Activated CD4-positive, alpha-beta T cell treated with anti-CD3 and anti-CD28 coated beads, Interleukin-10, Interleukin-2, amounts not matched to agents 100 ng/mL and 50 ng/mL, durations not matched to agents 16 hours and 8 hours (primary cell): ENCODE measurements at regions not wholly inside any gene's neighbourhood (a gene's known extent, or its start where the extent isn't known, plus 50 kb on each side); places are given as distances from the start of the nearest gene placed in this dataset.
"Not testable (repeated sequence)": the region's sequence is repeated elsewhere in the genome, so short reads cannot be mapped to it uniquely, and the experiment has no call there.

Experiments
- DNase-seq: peaks from one replicate; pipeline ENCODE4 v3.0.0-alpha.2; 2020

DNA sequence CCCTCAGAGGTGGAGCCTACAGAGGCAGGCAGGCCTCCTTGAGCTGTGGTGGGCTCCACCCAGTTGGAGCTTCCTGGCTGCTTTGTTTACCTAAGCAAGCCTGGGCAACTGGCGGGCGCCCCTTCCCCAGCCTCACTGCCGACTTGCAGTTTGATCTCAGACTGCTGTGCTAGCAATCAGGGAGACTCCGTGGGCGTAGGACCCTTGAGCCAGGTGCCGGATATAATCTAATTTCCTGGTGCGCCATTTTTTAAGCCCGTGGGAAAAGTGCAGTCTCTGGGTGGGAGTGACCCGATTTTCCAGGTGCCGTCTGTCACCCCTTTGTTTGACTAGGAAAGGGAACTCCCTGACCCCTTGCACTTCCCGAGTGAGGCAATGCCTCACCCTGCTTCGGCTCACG, 769.1 kb upstream of the SEMA6A start:
- DNase-seq: not testable (repeated sequence)

DNA sequence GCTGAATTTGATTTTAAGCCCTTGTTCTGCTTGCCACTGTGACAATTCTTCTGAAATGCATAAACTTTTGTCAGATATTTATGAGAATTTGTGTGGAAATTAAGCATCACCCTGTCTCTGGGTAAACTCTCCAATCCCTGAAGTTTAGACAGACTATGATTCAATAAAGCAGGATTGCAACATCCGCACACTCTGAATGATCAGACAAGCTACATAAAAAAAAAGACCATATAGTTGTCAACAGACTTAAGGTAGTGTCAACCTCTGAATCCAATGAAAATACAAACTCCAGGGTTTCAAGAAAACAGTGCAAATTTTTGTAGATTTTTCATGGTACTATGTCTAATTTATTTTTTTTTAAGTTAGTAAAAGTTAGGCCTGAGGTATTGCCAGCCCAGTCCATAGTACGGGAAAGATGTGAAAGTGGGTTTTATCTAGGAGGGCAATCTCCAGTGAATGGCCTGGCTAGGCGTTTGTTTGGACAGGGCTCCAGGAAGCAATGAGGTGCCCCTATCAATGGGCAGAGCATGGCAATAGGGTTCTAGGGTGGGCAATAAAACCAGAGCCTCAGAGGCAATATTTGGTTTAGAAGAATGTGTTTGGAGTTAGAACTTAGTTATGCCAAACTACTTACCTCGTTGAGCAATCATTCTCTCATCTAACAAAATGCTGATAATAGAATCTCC, 762.6 kb upstream of the SEMA6A start:
- no peak for DNase-seq

DNA sequence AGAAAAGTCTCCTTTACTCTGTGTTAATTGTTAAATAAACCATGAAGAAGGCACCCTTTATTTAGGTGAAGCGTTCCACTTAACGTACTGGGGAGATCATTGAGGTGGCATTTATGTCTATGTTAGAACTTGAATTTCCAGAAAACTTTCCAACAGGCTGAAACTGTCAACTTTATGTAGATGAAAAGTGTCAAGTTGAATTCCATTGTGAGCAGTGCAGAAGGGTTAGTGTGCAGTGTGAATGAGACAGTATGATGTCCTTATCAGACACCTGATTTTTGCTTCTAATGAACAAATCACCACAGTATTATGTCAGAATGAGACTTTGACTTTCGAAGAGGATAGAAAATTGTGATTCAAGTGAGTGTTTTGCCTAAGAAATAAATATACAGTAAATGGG, 761.6 kb upstream of the SEMA6A start:
- DNase-seq: no peak

DNA sequence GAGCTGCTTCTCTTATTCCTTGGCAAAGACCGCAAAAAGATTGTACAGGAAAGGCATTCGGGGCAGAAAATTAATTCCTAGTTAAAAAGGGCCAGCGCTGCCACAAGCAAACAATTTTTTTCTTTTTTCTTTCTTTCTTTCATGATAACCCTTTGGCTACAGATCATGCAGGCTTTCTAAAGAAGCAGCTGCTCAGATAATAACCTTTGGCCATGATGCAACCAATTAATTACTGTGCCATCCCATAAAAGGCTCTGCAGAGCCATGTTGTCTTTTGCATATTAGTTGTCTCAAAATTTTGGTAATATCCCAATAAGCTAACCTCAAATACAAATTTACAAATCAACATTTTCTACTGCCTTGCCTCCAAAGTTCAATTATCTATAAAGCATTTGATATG, 758.4 kb upstream of the SEMA6A start:
- no peak for DNase-seq

DNA sequence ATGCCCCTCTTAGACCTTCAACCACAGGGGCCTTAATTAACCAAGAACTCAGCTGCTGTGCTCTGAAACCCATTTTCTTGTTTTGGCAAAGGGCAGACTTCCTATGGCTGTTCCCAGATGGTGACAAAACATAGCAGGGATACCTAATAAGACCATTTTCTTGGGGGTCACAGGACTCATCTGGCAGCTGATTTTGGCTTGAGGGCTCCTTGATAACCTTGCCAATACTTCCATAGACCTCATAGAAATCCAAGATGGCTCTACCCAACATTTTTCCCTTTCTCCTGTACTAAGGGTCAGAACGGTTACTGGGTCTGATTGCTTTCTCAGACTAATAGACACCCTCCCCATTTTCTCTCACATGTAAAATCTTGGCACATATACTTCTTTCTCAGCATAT, 757.7 kb upstream of the SEMA6A start:
- no peak for DNase-seq

DNA sequence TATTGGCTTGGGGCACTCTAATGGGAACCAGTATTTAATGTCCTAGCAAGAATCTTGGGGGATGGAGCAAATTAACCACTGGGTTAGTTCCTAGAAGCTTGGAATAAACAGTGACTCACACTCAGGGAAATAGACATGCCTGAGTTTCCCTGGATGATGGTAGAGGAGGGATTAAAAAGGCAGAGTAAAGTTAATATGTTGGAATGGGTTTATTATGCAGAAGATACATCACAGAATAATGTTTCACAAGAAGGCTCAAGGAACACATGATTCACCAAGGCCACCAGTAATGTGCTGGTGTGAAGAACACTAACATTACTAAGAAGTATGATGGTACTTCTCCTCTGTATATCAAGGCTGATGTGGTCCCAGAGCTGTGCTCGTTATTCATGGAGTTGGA, 752.9 kb upstream of the SEMA6A start:
- DNase-seq: no peak

DNA sequence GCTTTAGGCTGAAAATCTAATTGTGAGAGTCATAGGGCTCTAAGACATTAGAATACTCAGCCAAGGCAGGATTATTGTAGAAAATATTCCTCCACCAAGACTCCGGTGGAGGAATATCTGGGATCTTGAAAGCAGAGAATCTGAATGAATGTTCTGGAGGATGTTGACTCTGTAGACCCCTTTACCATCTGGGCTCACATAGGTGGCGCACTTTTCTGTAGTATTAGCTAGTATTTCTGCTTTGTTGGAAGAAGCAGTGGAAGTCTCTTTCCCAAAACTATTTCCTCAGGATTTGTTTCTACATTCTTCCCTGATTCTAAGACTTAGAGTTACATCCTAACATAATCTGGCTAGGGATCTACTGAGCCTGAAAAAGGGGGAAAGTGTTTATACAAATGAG, 752.4 kb upstream of the SEMA6A start:
- no peak for DNase-seq

DNA sequence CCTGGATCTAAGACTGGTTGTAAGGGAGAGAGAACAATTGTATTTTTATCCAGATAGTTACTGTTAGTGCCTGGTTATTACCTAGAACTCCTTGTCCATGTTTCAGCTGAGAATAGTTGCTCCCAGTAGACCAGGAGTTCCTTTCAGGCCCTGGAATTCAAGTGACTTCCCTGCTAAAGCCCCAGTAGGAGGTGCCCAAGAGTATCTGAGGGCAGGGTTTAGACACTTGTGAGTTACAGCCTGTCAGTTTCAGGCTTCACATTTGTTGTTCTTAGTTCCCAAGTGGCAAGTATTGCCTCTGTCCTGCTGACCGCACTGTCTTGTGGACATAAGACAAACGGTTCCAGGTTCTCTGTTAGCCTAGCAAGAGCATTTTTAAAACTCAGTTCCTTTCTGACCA, 743.9 kb upstream of the SEMA6A start:
- no peak for DNase-seq

DNA sequence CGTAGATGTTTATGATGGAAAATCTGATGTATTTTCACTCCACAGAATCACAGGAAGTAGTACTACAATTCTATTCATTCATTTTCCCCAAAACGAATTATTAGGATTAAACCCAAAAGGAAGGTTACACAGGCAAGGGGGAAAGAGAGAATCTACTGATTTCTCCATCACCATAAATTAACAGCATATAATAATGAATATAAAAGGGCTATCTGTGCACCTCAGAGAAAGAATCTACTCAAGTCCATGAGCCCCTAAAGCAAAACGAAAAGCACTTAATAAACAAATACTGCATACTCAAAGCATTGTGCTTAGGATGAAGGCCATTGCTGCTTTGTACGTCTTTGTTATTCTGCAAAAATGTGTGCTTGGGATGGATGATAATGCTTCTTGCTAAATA, 740.5 kb upstream of the SEMA6A start:
- DNase-seq: no peak

DNA sequence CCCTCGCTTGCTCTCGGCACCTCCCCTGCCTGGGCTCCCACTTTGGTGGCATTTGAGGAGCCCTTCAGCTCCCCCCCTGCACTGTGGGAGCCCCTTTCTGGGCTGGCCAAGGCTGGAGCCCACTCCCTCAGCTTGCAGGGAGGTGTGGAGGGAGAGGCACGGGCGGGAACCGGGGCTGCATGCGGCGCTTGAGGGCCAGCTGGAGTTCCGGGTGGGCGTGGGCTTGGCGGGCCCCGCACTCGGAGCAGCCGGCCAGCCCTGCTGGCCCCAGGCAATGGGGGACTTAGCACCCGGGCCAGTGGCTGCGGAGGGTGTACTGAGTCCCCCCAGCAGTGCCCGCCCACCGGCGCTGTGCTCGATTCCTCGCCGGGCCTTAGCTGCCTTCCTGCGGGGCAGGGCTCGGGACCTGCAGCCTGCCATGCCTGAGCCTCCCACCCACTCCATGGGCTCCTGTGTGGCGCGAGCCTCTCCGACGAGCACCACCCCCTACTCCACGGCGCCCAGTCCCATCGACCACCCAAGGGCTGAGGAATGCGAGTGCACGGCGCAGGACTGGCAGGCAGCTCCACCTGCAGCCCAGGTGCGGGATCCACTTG, 730.0 kb upstream of the SEMA6A start:
- DNase-seq: not testable (repeated sequence)

DNA sequence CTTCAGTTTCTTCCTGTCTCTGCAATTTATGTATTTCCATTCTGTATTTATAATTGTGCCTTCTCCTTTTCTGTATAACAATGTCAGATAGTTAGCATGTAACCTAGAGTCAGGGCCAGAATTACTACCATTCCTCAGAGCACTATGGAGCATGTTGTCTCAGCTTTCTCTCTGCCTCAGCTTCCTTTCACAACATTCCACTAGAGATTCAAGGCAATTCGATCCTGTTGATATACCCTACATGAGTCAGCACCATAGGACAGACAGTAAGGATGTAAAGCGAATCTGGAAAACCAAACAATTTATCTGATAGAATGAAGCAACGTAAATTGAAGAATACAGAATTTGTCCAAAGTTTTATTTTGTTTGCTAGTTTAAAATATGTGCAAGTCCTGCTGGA, 728.3 kb upstream of the SEMA6A start:
- no peak for DNase-seq

DNA sequence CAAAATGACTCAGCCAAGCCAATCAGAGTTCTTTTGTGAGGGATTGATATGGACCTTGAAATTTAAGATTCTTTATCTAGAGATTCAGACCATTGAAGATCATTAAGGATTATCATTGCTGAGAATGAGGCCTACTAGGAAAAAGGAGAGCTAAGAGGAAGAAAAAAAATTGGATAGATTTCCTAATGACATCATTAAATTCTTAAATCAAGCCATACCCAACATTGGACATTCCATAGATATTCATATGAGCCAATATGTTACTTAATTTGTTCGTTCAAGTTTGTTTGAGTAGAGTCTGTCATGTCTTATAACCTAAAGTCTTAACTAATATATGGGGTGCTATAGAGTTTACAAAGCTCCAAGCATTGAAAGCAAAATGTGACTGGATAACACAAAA, 727.9 kb upstream of the SEMA6A start:
- DNase-seq: no peak

DNA sequence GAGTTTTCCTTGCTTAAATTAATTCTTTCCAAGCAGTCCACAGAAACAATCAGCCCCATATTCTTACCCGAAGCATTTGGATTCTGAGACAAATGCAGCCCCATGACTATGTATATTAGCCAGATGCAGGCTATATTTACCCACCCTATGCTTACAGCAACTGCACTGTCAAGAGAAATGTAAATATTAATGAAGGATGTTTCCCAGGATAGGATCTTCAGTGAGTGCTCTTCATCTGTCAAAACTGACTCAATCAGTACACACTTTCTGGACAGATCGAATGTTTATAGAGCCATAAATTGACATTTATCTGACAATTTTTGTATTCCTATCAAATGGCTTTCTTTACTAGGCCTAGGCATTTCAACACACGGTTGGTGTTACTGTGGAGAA, 725.3 kb upstream of the SEMA6A start:
- no peak for DNase-seq

DNA sequence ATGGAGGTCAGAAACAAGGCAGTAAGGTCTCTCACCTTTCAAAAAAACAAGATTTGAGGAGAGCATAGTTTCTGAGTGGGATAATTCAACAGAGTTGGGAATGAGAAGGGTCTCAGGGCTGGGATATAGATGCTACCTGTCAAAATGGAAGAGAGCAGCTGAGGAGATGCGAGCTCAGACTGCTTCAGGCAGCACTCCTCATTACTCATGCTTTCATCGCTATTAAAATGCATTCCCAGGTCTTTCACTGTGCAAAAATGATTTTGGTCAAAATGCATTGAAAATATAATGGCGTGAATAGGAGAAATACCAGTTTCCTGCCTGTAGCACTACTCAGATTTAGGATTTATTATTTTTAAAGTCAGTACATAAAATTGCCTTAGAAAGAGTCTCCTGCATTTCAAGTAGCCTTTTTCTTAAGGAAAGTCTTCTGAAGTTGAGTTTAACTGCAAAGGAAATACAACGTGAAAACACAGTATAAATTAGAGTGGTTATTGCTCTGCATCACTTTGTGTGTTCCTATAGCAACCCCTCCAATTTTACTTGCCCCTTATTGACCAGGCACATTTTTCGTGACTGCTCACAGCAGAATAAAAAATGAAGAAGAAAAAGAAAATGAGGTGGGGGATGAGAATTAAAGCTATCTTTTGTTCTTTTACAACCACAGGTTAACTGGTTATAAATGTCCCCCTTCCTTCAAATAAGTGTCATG, 724.8 kb upstream of the SEMA6A start:
- DNase-seq: no peak

DNA sequence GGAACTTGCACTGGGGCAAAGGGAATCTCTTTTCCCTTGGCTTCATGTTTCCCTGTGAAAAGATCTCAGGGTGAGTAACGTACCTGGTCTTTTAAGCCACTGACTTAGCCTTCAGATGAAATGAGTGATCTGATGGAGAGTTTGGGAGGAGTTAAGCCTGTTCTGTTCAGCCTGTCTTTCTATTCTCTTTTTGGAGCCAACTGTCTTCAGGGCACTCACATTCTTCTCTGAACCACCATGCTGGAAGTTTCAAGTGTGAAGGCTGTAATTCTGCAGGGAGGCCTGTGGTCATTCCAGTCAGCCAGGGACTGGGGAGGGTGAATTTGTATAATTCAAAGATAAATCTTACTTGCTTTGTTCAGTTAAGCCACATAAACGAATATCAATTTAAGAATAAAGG, 722.2 kb upstream of the SEMA6A start:
- DNase-seq: no peak

DNA sequence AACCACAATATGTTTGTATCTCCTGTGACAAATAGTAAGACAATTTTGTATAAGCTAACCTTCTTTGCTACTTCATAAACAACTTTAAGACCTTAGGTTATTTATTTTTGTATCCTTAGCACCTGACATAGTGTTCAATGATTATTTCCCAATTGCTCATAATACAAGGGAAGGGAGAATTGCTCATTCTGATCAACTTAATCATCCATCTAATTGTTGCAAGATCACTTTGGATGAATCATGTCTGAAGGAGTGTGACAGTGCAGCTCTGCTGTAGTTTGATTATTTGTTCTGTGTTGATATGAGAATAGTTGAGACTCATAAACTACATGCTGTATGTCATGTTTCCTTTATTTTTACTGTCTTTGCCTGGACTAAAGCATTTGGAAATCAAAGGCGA, 721.3 kb upstream of the SEMA6A start:
- DNase-seq: no peak

DNA sequence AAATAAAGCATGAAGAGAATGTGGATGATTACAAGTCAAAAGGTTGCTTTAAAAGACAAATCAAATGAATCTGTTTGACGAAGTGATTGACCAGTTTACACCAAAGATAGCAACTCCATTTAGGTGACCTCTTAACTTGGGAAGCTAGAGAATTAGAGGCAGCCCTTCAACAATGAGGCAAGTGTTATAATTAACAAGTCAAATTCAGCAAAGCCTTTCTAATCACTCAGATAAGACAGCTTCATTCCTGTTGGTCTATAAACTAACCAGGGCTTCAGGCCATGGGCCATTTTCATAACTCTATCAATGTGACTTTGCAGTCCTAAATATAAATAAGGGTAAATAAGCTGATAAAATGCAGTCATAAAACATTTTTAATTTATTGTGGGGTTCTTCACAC, 712.2 kb upstream of the SEMA6A start:
- DNase-seq: no peak

DNA sequence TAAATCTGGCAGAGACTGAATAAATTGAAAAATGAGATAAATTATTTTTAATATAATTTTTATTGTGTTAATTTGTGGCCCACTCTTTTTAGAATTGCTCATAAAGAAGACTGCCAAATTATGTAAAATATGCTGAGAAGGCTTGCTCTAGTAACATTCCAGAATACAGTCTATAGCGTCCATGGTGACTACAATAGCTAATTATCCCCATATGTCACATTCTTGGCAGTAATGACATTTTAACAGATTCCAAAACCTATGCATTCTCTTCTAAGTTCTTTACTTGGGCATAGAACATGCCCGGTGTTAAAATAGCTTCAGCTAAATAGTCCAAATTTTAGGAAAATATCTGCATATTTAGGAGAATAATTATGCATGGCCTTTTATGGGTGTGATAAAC, 697.0 kb upstream of the SEMA6A start:
- no peak for DNase-seq

DNA sequence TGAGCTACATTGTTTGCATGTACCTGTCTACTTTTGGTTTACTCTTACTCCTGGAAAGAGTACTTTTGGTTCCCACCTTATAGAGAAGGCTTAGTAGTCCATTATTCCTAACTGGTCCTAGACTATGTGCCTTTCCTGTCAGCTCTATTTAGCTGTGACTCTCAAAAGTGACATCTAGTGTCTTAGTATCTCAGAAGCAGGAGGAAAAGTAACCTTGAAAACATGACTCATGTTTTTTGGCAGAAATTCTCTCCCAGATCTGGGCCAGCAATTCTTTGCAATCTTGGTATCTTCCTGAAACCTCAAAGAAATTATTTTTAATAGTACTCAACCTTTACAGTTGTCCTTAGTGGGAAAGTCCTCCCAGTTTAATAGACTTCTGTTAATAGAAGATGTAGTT, 691.7 kb upstream of the SEMA6A start:
- no peak for DNase-seq

DNA sequence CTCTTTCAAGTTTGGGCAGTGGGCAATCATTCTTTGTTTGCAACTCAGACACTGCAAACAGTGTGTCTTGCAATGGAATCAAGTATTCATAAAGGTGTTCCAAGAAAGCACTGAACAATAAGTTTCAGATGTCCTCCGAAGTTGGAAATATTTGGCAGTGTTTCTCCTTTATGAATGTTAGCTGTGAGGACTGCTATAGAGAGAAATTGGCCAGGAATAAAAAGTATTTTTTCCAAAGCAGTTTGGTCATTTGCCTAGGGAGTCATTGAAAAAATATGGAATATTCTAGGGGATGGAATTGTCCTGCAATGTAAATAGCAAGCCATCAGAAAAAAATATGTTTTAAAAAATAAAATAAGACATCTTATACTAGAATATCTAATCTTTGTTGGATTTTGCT, 688.6 kb upstream of the SEMA6A start:
- no peak for DNase-seq

DNA sequence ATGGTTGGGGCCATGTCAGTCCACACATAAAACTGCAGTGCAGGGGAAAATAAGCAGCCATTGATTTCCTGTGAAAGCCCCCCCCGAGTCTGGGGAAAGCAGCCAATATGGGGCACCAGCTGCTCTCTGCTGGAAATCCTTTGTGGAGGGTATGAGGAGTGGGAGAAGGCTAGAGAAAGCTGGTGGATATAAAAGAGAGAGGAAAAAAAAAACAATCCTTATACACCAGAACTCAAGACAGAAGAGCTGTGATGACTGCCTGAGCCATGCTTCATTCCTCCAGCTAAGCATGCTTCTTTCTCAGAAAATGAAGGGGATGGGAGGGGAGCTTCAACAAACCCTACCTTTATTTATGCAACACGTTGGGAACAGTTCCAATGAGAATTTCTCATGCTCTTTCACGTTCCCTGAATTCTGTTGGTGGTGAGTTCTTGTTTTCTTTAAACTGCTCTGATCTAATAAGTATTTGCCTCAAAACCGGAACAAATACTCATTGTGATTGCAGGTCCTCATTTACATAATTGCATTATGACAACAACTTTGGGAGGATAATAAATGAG, 688.0 kb upstream of the SEMA6A start:
- no peak for DNase-seq

DNA sequence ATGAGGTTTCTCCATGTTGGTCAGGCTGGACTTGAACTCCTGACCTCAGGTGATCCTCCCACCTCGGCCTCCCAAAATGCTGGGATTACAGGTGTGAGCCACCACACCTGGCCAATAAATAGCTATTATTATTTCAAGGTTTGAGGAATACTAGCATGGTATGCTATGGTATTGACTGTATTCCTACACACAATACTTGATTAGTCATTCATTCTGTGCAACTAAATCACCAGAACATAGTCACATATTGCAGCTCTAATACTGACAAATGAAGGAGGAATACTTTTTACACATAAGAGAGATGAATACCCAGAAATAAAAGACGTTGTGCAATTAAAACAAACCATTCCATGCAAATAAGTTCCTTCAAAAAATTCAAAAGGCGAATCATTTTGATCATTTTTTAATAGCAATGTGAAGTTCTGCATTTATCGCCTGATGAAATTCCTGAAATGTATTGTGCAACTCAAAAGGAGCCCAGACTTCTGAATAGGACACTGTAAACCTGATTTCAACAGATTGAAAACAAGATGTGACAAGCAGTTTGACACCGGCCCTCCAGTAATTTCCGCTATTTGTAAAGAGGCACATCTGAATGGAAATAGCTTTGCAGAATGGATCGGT, 687.4 kb upstream of the SEMA6A start:
- DNase-seq: no peak

DNA sequence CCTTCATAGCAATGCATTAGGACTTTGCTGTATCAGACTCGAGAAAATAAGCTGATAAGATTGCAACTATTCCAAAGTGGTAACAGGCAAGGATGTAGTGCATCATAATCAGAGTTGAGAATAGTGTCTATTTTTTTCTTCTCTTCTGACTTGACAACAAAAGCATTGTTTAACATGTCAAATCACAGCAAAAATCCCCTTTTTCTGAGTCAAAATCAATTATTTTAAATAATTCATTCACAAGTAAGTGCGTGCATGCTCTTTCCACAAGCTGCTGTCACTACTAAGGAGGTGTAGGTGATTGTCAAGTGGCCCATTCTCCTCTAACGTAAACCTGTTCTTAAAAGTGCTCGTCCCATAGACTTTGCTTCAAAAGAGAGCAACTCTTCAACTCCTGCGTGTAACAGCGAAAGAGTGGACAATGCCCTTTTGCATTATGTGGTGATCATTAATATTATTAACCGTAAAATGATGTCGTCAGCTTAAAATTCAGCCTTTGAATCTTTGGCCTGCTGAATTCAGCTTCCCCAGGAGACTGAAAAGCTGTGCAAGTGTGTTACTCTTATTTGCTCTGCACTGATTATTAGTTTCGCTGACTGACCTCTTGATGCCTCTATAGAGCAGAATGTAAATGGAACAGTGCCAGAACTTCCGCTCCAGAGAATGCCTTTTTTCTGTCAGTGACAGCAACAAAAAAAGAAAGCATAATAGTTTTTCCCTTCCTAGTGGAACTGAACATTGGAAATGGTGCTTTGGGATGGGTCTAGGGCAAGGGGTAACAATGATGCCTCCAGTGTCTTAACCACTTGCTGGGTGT, 680.8 kb upstream of the SEMA6A start:
- DNase-seq: no peak
